Nephron (organoid): ENCODE measurements at regions not wholly inside any gene's neighbourhood (a gene's known extent, or its start where the extent isn't known, plus 50 kb on each side); places are given as distances from the start of the nearest gene placed in this dataset.

Source experiments
- H3K27ac Mint-ChIP-seq, 3 experiments: 2 replicates each; pipeline ENCODE4 v1.8.0; 2020; ENCODE audit warnings: mixed read lengths in 3 of 3, mild to moderate bottlenecking in 2 of 3, moderate library complexity in 1 of 3
- H3K27me3 Mint-ChIP-seq: 2 replicates; pipeline ENCODE4 v1.8.0; 2021; ENCODE audit warnings: low read depth, mild to moderate bottlenecking, moderate library complexity, mixed read lengths
- H3K36me3 Mint-ChIP-seq: 2 replicates; pipeline ENCODE4 v1.8.0; 2020; ENCODE audit warnings: low read depth, mixed read lengths
- H3K4me1 Mint-ChIP-seq: 2 replicates; pipeline ENCODE4 v1.8.0; 2020; ENCODE audit warnings: mixed read lengths
- H3K4me3 Mint-ChIP-seq, 3 experiments: 2 replicates each; pipeline ENCODE4 v1.8.0; 2020; ENCODE audit warnings: mild to moderate bottlenecking in 3 of 3, mixed read lengths in 3 of 3, moderate library complexity in 2 of 3
- H3K9me3 Mint-ChIP-seq: 2 replicates; pipeline ENCODE4 v1.8.0; 2020; ENCODE audit warnings: mixed read lengths
- CTCF ChIP-seq, 3 experiments: fragments of 200-600 bp; sonication (generic); IDR thresholded peaks; one replicate each; pipeline ENCODE4 v1.5.0; 2021; ENCODE audit warnings: antibody characterized with exemption in 3 of 3; ENCODE audit not compliant: unreplicated experiment in 3 of 3

- no peak overlapping the region for H3K4me3 Mint-ChIP-seq
- no peaks in the 10 kb centered on the region for H3K36me3 Mint-ChIP-seq
- H3K4me1 Mint-ChIP-seq, result no peaks in the 10 kb centered on the region
- TF ChIP-seq CTCF (IDR thresholded peaks at IDR 0.05; ENCODE audit: unreplicated experiment in 3 of 3), result no peak
- no peak overlapping the region for H3K27ac Mint-ChIP-seq
- H3K9me3 Mint-ChIP-seq, result no peaks in the 10 kb centered on the region
- H3K27me3 Mint-ChIP-seq, result peaks cover 9% of the 10 kb centered on the region
Measured at GRCh38 chr14:23828001-23828400, 125.6 kb upstream of the DHRS4 start.

GRCh38 chr14:23828616-23829015 lies 125.0 kb upstream of the DHRS4 start:
- Mint-ChIP-seq H3K36me3 (no peaks in the 10 kb centered on the region), H3K9me3 (no peaks in the 10 kb centered on the region), H3K4me1 (no peaks in the 10 kb centered on the region), H3K27me3 (peaks cover 12% of the 10 kb centered on the region), H3K4me3 (no peak overlapping the region), H3K27ac (no peak overlapping the region)
- no peak for TF ChIP-seq CTCF (IDR thresholded peaks at IDR 0.05; ENCODE audit: unreplicated experiment in 3 of 3)

GRCh38 chr14:23829736-23830471 lies 123.7 kb upstream of the DHRS4 start:
- Mint-ChIP-seq H3K36me3 (no peaks in the 10 kb centered on the region), H3K4me1 (no peaks in the 10 kb centered on the region), H3K4me3 (no peak overlapping the region), H3K27me3 (peaks cover 13% of the 10 kb centered on the region), H3K27ac (no peak overlapping the region), H3K9me3 (no peaks in the 10 kb centered on the region)
- no peak for TF ChIP-seq CTCF (IDR thresholded peaks at IDR 0.05; ENCODE audit: unreplicated experiment in 3 of 3)

- no peak for TF ChIP-seq CTCF (IDR thresholded peaks at IDR 0.05; ENCODE audit: unreplicated experiment in 3 of 3)
- Mint-ChIP-seq H3K27me3 (peaks cover 12% of the 10 kb centered on the region), H3K36me3 (no peaks in the 10 kb centered on the region), H3K9me3 (no peaks in the 10 kb centered on the region), H3K4me1 (no peaks in the 10 kb centered on the region), H3K27ac (no peak overlapping the region), H3K4me3 (no peak overlapping the region)
Measured at GRCh38 chr14:23831596-23831995, 122.0 kb upstream of the DHRS4 start.

- Mint-ChIP-seq H3K9me3 (no peaks in the 10 kb centered on the region), H3K27ac (no peak overlapping the region), H3K36me3 (no peaks in the 10 kb centered on the region), H3K4me1 (peaks cover 26% of the 10 kb centered on the region), H3K4me3 (no peak overlapping the region), H3K27me3 (peaks cover 6% of the 10 kb centered on the region)
- no peak for TF ChIP-seq CTCF (IDR thresholded peaks at IDR 0.05; ENCODE audit: unreplicated experiment in 3 of 3)
Measured at GRCh38 chr14:23861666-23862065, 91.9 kb upstream of the DHRS4 start.

GRCh38 chr14:23862513-23862912 lies 91.1 kb upstream of the DHRS4 start:
- no peak overlapping the region for H3K27ac Mint-ChIP-seq
- H3K4me1 Mint-ChIP-seq, result peaks cover 26% of the 10 kb centered on the region
- no peak overlapping the region for H3K4me3 Mint-ChIP-seq
- H3K36me3 Mint-ChIP-seq, result no peaks in the 10 kb centered on the region
- peaks cover 6% of the 10 kb centered on the region for H3K27me3 Mint-ChIP-seq
- TF ChIP-seq CTCF (IDR thresholded peaks at IDR 0.05; ENCODE audit: unreplicated experiment in 3 of 3), result no peak
- no peaks in the 10 kb centered on the region for H3K9me3 Mint-ChIP-seq
